ENCODE measurements at regions not wholly inside any gene's neighbourhood (a gene's known extent, or its start where the extent isn't known, plus 50 kb on each side); places are given as distances from the start of the nearest gene placed in this dataset.

- no peak for TF ChIP-seq POLR2AphosphoS5 (IDR thresholded peaks at IDR 0.05; ENCODE audit: low read depth, low read length)
- TF ChIP-seq REST (IDR thresholded peaks at IDR 0.05; ENCODE audit: insufficient read depth in 1 of 2, low read depth in 2 of 2, low read length in 2 of 2): no peak
- TF ChIP-seq FOXP2 (optimal IDR thresholded peaks at IDR 0.05; ENCODE audit: borderline replicate concordance, extremely low read depth, extremely low read length, insufficient read depth): no peak
- TF ChIP-seq SIN3A (IDR thresholded peaks at IDR 0.05; ENCODE audit: borderline replicate concordance, insufficient read depth, low read length): no peak
- TF ChIP-seq TAF1 (IDR thresholded peaks at IDR 0.05; ENCODE audit: borderline replicate concordance, insufficient read depth, low read length): no peak
Measured at GRCh38 chr11:11717064-11717725, 95.4 kb upstream of the GALNT18 start.

- TF ChIP-seq FOXP2 (optimal IDR thresholded peaks at IDR 0.05; ENCODE audit: borderline replicate concordance, extremely low read depth, extremely low read length, insufficient read depth): no peak
- no peak for TF ChIP-seq REST (IDR thresholded peaks at IDR 0.05; ENCODE audit: insufficient read depth in 1 of 2, low read depth in 2 of 2, low read length in 2 of 2)
- TF ChIP-seq TAF1 (IDR thresholded peaks at IDR 0.05; ENCODE audit: borderline replicate concordance, insufficient read depth, low read length): no peak
- TF ChIP-seq POLR2AphosphoS5 (IDR thresholded peaks at IDR 0.05; ENCODE audit: low read depth, low read length): no peak
- TF ChIP-seq SIN3A (IDR thresholded peaks at IDR 0.05; ENCODE audit: borderline replicate concordance, insufficient read depth, low read length): no peak
Measured at GRCh38 chr11:11710556-11710955, 88.8 kb upstream of the GALNT18 start.

GRCh38 chr11:11709447-11710239, 87.8 kb upstream of the GALNT18 start:
- TF ChIP-seq SIN3A (IDR thresholded peaks at IDR 0.05; ENCODE audit: borderline replicate concordance, insufficient read depth, low read length): no peak
- TF ChIP-seq REST (IDR thresholded peaks at IDR 0.05; ENCODE audit: insufficient read depth in 1 of 2, low read depth in 2 of 2, low read length in 2 of 2): no peak
- TF ChIP-seq TAF1 (IDR thresholded peaks at IDR 0.05; ENCODE audit: borderline replicate concordance, insufficient read depth, low read length): no peak
- TF ChIP-seq FOXP2 (optimal IDR thresholded peaks at IDR 0.05; ENCODE audit: borderline replicate concordance, extremely low read depth, extremely low read length, insufficient read depth): no peak
- no peak for TF ChIP-seq POLR2AphosphoS5 (IDR thresholded peaks at IDR 0.05; ENCODE audit: low read depth, low read length)

- no peak for TF ChIP-seq FOXP2 (optimal IDR thresholded peaks at IDR 0.05; ENCODE audit: borderline replicate concordance, extremely low read depth, extremely low read length, insufficient read depth)
- TF ChIP-seq SIN3A (IDR thresholded peaks at IDR 0.05; ENCODE audit: borderline replicate concordance, insufficient read depth, low read length): no peak
- TF ChIP-seq POLR2AphosphoS5 (IDR thresholded peaks at IDR 0.05; ENCODE audit: low read depth, low read length): no peak
- TF ChIP-seq REST (IDR thresholded peaks at IDR 0.05; ENCODE audit: insufficient read depth in 1 of 2, low read depth in 2 of 2, low read length in 2 of 2): no peak
- no peak for TF ChIP-seq TAF1 (IDR thresholded peaks at IDR 0.05; ENCODE audit: borderline replicate concordance, insufficient read depth, low read length)
Measured at GRCh38 chr11:11708256-11708655, 86.5 kb upstream of the GALNT18 start.
